ENCODE measurements at regions not wholly inside any gene's neighbourhood (a gene's known extent, or its start where the extent isn't known, plus 50 kb on each side); places are given as distances from the start of the nearest gene placed in this dataset.
A peak's percentile ranks its signal among the peaks of the same experiment; 100 is the strongest.
"Not testable (repeated sequence)": the region's sequence is repeated elsewhere in the genome, so short reads cannot be mapped to it uniquely, and the experiment has no call there.

- Histone ChIP-seq H3K36me3 (no peaks in the 10 kb centered on the region), H3K27me3 (peaks cover 0 to 9% of the 10 kb centered on the region in 2 donors), H3K4me1 (no peaks in the 10 kb centered on the region), H3K27ac (no peak overlapping the region), H3K9me3 (no peaks in the 10 kb centered on the region), H3K4me3 (no peak overlapping the region)
- intact Hi-C loops (cut with DNase I): no loop called here
- no peak for DNase-seq
- no peak for TF ChIP-seq CTCF (IDR thresholded peaks at IDR 0.05)
- ATAC-seq: no peak
These were observed 97.1 kb upstream of the USP9X start for GRCh38 chrX:40988100-40988499.

GRCh38 chrX:40993395-40993794 lies 91.8 kb upstream of the USP9X start:
- DNase-seq; H3K4me1 ChIP-seq; H3K9me3 ChIP-seq; intact Hi-C loops (cut with DNase I); H3K27ac ChIP-seq; ATAC-seq; H3K4me3 ChIP-seq; H3K27me3 ChIP-seq; H3K36me3 ChIP-seq: not testable (repeated sequence)

DNA sequence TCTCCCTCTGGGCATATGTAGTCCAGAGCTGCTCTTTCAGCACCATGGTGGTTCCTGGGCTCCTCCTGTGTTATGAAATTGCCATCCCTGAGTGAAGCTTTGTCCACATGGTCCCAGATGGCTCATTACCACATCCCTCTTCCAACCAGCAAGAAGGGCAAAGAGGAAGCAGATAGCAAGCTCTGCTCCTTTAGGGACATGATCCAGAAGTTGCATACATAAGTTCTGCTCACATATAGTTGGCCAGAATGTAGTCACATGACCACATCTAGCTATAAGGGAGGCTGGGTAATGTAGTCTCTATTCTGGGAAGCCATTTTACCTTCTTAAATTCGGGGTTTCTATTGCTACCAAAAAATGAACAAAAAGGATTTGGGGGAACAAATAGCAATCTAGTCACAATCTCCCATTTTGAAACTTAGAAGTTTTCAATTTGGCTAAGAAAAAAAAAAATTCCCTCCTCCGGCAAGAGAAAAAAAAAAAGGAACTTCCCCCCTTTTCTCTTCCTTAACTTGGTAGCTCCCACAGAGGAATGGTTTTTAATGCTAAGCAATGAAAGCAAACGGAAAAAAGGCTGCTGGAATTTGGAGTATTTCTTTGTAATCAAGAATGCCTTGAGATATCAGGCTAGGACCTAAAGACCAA lies 88.2 kb upstream of the USP9X start:
- no peak overlapping the region for H3K4me3 ChIP-seq

DNA sequence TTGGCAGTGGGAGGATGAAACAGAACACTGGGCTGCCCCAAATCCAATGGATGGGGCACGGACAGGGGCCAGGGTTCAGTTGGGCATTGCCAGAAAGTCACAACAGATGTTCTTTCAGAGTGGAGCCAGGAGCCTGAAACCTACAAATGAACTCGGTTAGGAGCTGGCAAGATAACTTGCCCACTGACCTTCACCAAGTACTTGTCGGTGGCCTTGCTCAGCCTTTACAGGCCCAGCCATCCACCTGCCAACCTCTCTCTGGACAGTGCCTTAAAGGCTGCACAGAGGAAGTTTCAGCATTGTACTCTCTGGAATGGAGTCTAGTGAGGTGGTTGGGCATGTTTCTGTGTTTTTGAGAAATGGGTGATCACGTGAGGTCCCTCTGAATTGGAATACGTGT lies 87.1 kb upstream of the USP9X start:
- no peak overlapping the region for H3K27ac ChIP-seq
- DNase-seq: no peak
- H3K36me3 ChIP-seq: no peaks in the 10 kb centered on the region
- intact Hi-C loops (cut with DNase I): no loop called here
- H3K4me3 ChIP-seq: no peak overlapping the region
- H3K27me3 ChIP-seq: no peaks in the 10 kb centered on the region
- H3K4me1 ChIP-seq: peaks cover 0 to 6% of the 10 kb centered on the region in 2 donors
- H3K9me3 ChIP-seq: no peaks in the 10 kb centered on the region
- ATAC-seq: no peak
- no peak for TF ChIP-seq CTCF (IDR thresholded peaks at IDR 0.05)

More for the DNA sequence above, 88.2 kb upstream of the USP9X start:
- peak; percentile 97 for ATAC-seq
- Histone ChIP-seq H3K4me1 (peaks cover 0 to 6% of the 10 kb centered on the region in 2 donors), H3K27me3 (no peaks in the 10 kb centered on the region), H3K9me3 (no peaks in the 10 kb centered on the region), H3K36me3 (no peaks in the 10 kb centered on the region), H3K27ac (peak overlapping the region in 1 of 2 donors; percentile 58)
- DNase-seq: peak in 2 of 4 donors; percentile 33 to 68
- intact Hi-C loops (cut with DNase I): no loop called here
- no peak for TF ChIP-seq CTCF (IDR thresholded peaks at IDR 0.05)

GRCh38 chrX:41001327-41001726 lies 83.9 kb upstream of the USP9X start:
- Histone ChIP-seq H3K36me3 (no peaks in the 10 kb centered on the region), H3K27me3 (no peaks in the 10 kb centered on the region), H3K27ac (no peak overlapping the region), H3K4me3 (no peak overlapping the region), H3K4me1 (peaks cover 0 to 5% of the 10 kb centered on the region in 2 donors), H3K9me3 (no peaks in the 10 kb centered on the region)
- no peak for ATAC-seq
- intact Hi-C loops (cut with DNase I): no loop called here
- no peak for TF ChIP-seq CTCF (IDR thresholded peaks at IDR 0.05)
- no peak for DNase-seq

DNA sequence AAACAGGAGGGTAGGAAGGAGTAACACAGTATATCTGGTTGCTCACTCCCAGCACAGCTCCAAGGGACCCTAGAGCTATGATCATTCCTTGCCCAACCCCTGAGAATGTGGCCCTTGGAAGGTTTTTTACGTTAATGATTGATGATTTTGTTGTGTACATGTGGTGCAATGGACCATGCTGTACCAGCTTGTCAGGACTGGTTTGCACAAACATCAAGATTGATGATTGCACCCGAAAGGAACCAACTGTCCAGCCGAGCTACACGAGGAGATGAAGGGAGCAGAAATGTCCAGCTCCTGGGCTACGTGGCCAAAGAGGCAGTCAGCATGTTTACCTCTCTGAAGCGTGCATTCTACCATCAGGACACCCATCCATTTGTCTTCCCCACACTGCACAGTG lies 83.2 kb upstream of the USP9X start:
- no peak overlapping the region for H3K27ac ChIP-seq
- intact Hi-C loops (cut with DNase I): no loop called here
- no peaks in the 10 kb centered on the region for H3K4me1 ChIP-seq
- no peak overlapping the region for H3K4me3 ChIP-seq
- H3K27me3 ChIP-seq: no peaks in the 10 kb centered on the region
- ATAC-seq: no peak
- no peaks in the 10 kb centered on the region for H3K36me3 ChIP-seq
- no peaks in the 10 kb centered on the region for H3K9me3 ChIP-seq
- no peak for TF ChIP-seq CTCF (IDR thresholded peaks at IDR 0.05)
- DNase-seq: no peak

Data from left lung (tissue), 4 donors.